ENCODE measurements at regions not wholly inside any gene's neighbourhood (a gene's known extent, or its start where the extent isn't known, plus 50 kb on each side); places are given as distances from the start of the nearest gene placed in this dataset.

DNA sequence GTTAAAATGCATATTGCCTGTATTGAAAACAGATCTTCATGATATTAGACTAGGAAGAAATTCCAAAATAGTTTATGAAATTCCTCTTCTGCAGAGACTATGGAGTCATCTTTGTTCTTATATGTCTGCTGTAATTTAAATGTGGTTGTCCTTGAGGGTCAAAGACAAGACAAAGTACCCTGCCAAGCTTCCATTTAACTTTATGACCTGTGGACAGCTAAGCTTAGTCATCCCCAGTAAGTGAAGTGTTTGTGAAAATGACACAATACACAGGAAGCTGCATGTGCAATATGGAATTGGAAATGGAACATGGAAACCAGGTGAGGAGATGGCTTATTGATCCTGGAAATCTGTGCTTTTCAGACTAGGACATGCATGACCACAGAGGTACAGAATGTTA, 68.5 kb upstream of the GBE1 start:
- TF ChIP-seq, protein P1, sequence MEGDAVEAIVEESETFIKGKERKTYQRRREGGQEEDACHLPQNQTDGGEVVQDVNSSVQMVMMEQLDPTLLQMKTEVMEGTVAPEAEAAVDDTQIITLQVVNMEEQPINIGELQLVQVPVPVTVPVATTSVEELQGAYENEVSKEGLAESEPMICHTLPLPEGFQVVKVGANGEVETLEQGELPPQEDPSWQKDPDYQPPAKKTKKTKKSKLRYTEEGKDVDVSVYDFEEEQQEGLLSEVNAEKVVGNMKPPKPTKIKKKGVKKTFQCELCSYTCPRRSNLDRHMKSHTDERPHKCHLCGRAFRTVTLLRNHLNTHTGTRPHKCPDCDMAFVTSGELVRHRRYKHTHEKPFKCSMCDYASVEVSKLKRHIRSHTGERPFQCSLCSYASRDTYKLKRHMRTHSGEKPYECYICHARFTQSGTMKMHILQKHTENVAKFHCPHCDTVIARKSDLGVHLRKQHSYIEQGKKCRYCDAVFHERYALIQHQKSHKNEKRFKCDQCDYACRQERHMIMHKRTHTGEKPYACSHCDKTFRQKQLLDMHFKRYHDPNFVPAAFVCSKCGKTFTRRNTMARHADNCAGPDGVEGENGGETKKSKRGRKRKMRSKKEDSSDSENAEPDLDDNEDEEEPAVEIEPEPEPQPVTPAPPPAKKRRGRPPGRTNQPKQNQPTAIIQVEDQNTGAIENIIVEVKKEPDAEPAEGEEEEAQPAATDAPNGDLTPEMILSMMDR (conservative IDR thresholded peaks at IDR 0.05; ENCODE audit: low read depth, low read length) = no peak
- TF ChIP-seq EZH2 (IDR thresholded peaks at IDR 0.05; ENCODE audit: low read length, unreplicated experiment) (no peak), EZH2phosphoT487 (IDR thresholded peaks at IDR 0.05; ENCODE audit: borderline replicate concordance, low read length) (no peak)

Data from PC-3 (cell line).